OCI-LY7 (cell line): ENCODE measurements at regions not wholly inside any gene's neighbourhood (a gene's known extent, or its start where the extent isn't known, plus 50 kb on each side); places are given as distances from the start of the nearest gene placed in this dataset.

ENCODE experiments used
- BruUV-seq: library from RNA; stranded (reverse); fragments of 400-500 nt; replicated peaks from 2 replicates; lab custom pipeline; 2021; lab: Mats Ljungman, UMichigan
- CTCF ChIA-PET: fragments of 300-600 bp; sonication (Branson Sonifier 250); formaldehyde crosslinking; loops from one replicate; lab custom pipeline; 2022; ENCODE audit warnings: antibody characterized with exemption; ENCODE audit not compliant: unreplicated experiment; lab: Charles Lee
- POLR2A ChIA-PET: fragments of 300-600 bp; sonication (Branson Sonifier 250); formaldehyde crosslinking; loops from one replicate; lab custom pipeline; 2022; ENCODE audit warnings: antibody characterized with exemption; lab: Charles Lee
- DNase-seq: peaks from one replicate; pipeline ENCODE4 v3.0.0-alpha.2; 2015; ENCODE audit warnings: low spot score
- H2AFZ ChIP-seq: fragments of 200-600 bp; sonication (generic), shearing (Covaris generic); 2 replicates; pipeline ENCODE4 v1.6.1; 2014; ENCODE audit warnings: mild to moderate bottlenecking, antibody characterized with exemption, low read length, moderate library complexity
- H3K27ac ChIP-seq: fragments of 200-600 bp; sonication (generic); 2 replicates; pipeline ENCODE4 v1.5.1; 2014; ENCODE audit warnings: mixed run types, low read depth, mild to moderate bottlenecking, moderate library complexity, low read length, inconsistent platforms; ENCODE audit not compliant: poor library complexity, severe bottlenecking
- H3K36me3 ChIP-seq: fragments of 200-600 bp; sonication (generic); 2 replicates; pipeline ENCODE4 v1.6.1; 2014; ENCODE audit warnings: mild to moderate bottlenecking, antibody characterized with exemption, low read length, moderate library complexity, mixed read lengths; ENCODE audit not compliant: insufficient read depth
- H3K4me1 ChIP-seq: fragments of 200-600 bp; sonication (generic); 2 replicates; pipeline ENCODE4 v1.5.1; 2014; ENCODE audit warnings: mild to moderate bottlenecking, low read length; ENCODE audit not compliant: insufficient read depth, poor library complexity, severe bottlenecking
- H3K4me2 ChIP-seq: fragments of 200-600 bp; sonication (generic); 2 replicates; pipeline ENCODE4 v1.6.1; 2014; ENCODE audit warnings: mild to moderate bottlenecking, low read length
- H3K4me3 ChIP-seq: fragments of 200-600 bp; sonication (generic); 2 replicates; pipeline ENCODE4 v1.5.1; 2014; ENCODE audit warnings: mild to moderate bottlenecking, low read depth, low read length; ENCODE audit not compliant: poor library complexity, severe bottlenecking
- H3K79me2 ChIP-seq: fragments of 200-600 bp; sonication (generic); 2 replicates; pipeline ENCODE4 v1.6.1; 2016; ENCODE audit warnings: low read depth, mild to moderate bottlenecking, low read length, moderate library complexity, mixed read lengths; ENCODE audit not compliant: insufficient read depth
- H3K9me2 ChIP-seq: fragments of 200-600 bp; sonication (generic); 2 replicates; pipeline ENCODE4 v1.6.1; 2016; ENCODE audit warnings: mild to moderate bottlenecking, low read length, mixed read lengths; ENCODE audit not compliant: insufficient read depth
- H3K9me3 ChIP-seq: fragments of 200-600 bp; sonication (generic); 2 replicates; pipeline ENCODE4 v1.6.1; 2014; ENCODE audit warnings: mild to moderate bottlenecking, mixed run types, low read length, mixed read lengths
- H4K20me1 ChIP-seq: fragments of 200-600 bp; sonication (generic); 2 replicates; pipeline ENCODE4 v1.6.1; 2014; ENCODE audit warnings: mild to moderate bottlenecking, antibody characterized with exemption, low read length, moderate library complexity, mixed read lengths; ENCODE audit not compliant: insufficient read depth
- EZH2phosphoT487 ChIP-seq: fragments of 200-600 bp; sonication (generic); IDR thresholded peaks from 2 replicates; pipeline ENCODE4 v1.6.1; 2018; ENCODE audit warnings: low read depth, borderline replicate concordance, mild to moderate bottlenecking, mixed run types, antibody characterized with exemption, low read length, moderate library complexity, mixed read lengths
- intact Hi-C: fragments of 100-400 bp; cut with micrococcal nuclease; formaldehyde crosslinking; loops from one replicate; pipeline ENCODE4 v1.10.0; 2022; ENCODE audit not compliant: unreplicated experiment
- TF ChIP-seq, protein P1 (sequence below): fragments of 200-600 bp; sonication (generic); conservative IDR thresholded peaks from 2 replicates; pipeline ENCODE4 v1.5.1; 2014; ENCODE audit warnings: mild to moderate bottlenecking, antibody characterized with exemption, low read length, moderate library complexity, mixed read lengths

GRCh38 chr6:164296411-164296810 lies 881.9 kb downstream of the QKI start:
- TF ChIP-seq, protein P1, sequence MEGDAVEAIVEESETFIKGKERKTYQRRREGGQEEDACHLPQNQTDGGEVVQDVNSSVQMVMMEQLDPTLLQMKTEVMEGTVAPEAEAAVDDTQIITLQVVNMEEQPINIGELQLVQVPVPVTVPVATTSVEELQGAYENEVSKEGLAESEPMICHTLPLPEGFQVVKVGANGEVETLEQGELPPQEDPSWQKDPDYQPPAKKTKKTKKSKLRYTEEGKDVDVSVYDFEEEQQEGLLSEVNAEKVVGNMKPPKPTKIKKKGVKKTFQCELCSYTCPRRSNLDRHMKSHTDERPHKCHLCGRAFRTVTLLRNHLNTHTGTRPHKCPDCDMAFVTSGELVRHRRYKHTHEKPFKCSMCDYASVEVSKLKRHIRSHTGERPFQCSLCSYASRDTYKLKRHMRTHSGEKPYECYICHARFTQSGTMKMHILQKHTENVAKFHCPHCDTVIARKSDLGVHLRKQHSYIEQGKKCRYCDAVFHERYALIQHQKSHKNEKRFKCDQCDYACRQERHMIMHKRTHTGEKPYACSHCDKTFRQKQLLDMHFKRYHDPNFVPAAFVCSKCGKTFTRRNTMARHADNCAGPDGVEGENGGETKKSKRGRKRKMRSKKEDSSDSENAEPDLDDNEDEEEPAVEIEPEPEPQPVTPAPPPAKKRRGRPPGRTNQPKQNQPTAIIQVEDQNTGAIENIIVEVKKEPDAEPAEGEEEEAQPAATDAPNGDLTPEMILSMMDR = no peak
- no peak for TF ChIP-seq EZH2phosphoT487
- Histone ChIP-seq H3K4me1 (no peaks in the 10 kb centered on the region), H3K9me3 (no peaks in the 10 kb centered on the region), H3K4me2 (no peak overlapping the region), H3K27ac (no peak overlapping the region), H3K4me3 (no peak overlapping the region), H3K36me3 (no peaks in the 10 kb centered on the region), H3K9me2 (no peaks in the 10 kb centered on the region), H2AFZ (no peak overlapping the region), H4K20me1 (no peaks in the 10 kb centered on the region), H3K79me2 (no peaks in the 10 kb centered on the region)
- intact Hi-C loops = no loop called here
- CTCF ChIA-PET = no interaction called here
- BruUV-seq = no TSS peak
- POLR2A ChIA-PET = no interaction called here
- no peak for DNase-seq

- no peaks in the 10 kb centered on the region for H3K9me3 ChIP-seq
- no peaks in the 10 kb centered on the region for H3K9me2 ChIP-seq
- no peaks in the 10 kb centered on the region for H3K4me1 ChIP-seq
- H4K20me1 ChIP-seq = no peaks in the 10 kb centered on the region
- intact Hi-C loops = no loop called here
- TF ChIP-seq, protein P1 = no peak
- no peak for TF ChIP-seq EZH2phosphoT487
- POLR2A ChIA-PET = interaction anchor here (0.9 kb wide), 1 partner anchor 74 kb away, joined by 3 read pairs; no protein-coding TSS in a partner anchor
- no peak overlapping the region for H3K4me3 ChIP-seq
- no TSS peak for BruUV-seq
- CTCF ChIA-PET = no interaction called here
- no peaks in the 10 kb centered on the region for H3K79me2 ChIP-seq
- no peak overlapping the region for H3K4me2 ChIP-seq
- H3K36me3 ChIP-seq = no peaks in the 10 kb centered on the region
- DNase-seq = no peak
- no peak overlapping the region for H2AFZ ChIP-seq
- H3K27ac ChIP-seq = no peak overlapping the region
Observed at GRCh38 chr6:164294047-164294784, 879.7 kb downstream of the QKI start.

DNA sequence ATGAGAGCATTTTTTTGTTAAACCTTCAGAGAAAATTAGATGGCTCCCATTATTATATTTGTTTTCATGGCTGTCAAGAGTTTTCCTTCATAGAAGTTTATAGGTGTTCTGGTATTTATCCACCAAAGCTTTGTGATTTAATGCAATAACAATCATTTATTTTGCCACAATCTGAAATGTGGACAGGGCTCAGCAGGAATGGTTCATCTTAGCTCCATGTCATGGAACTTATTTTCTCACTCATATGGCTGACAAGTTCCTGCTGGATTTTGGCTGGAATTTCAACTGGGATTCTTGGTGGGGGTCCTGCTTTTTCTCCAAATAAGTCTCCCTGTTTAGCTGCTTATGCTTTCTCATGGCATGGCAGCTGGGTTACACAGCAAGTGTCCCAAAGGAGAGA lies 876.7 kb downstream of the QKI start:
- CTCF ChIA-PET = no interaction called here
- Histone ChIP-seq H3K4me1 (no peaks in the 10 kb centered on the region), H3K4me2 (no peak overlapping the region), H3K79me2 (no peaks in the 10 kb centered on the region), H2AFZ (no peak overlapping the region), H3K9me3 (no peaks in the 10 kb centered on the region), H3K9me2 (no peaks in the 10 kb centered on the region), H3K4me3 (no peak overlapping the region), H3K36me3 (no peaks in the 10 kb centered on the region), H3K27ac (no peak overlapping the region), H4K20me1 (no peaks in the 10 kb centered on the region)
- DNase-seq = no peak
- TF ChIP-seq EZH2phosphoT487 = no peak
- TF ChIP-seq, protein P1 = no peak
- intact Hi-C loops = no loop called here
- POLR2A ChIA-PET = interaction anchor here (0.9 kb wide), 1 partner anchor 15 kb away, joined by 5 read pairs; no protein-coding TSS in a partner anchor
- BruUV-seq = no TSS peak
